HepG2 (cell line): ENCODE measurements at regions not wholly inside any gene's neighbourhood (a gene's known extent, or its start where the extent isn't known, plus 50 kb on each side); places are given as distances from the start of the nearest gene placed in this dataset.

Experiments used
- ATAC-seq: fragments of 200-7000 bp; cut with Tn5 transposase; 3 replicates; pipeline ENCODE4 v1.9.1; 2020; ENCODE audit warnings: mild to moderate bottlenecking, moderate library complexity
- BruUV-seq: library from RNA; stranded (reverse); fragments of 400-500 nt; replicated peaks from 2 replicates; lab custom pipeline; 2021; lab: Mats Ljungman, UMichigan
- CTCF ChIA-PET: fragments of 300-600 bp; formaldehyde crosslinking; extraction: SDS; loops from one replicate; lab custom pipeline; 2021; ENCODE audit warnings: low total read pairs, inconsistent platforms, low intra/inter-chr PET ratio; lab: Yijun Ruan, JAX
- POLR2A ChIA-PET: fragments of 350-600 bp; sonication (Branson Sonifier 250); formaldehyde crosslinking; loops from one replicate; lab custom pipeline; 2020; ENCODE audit warnings: antibody characterized with exemption, inconsistent platforms; lab: Yijun Ruan, JAX
- DNase-seq: peaks from one replicate; pipeline ENCODE4 v3.0.0-alpha.2; 2015; ENCODE audit warnings: low spot score
- FAIRE-seq: peaks from 3 replicates; lab custom pipeline; 2011; peaks lifted over from hg19 to GRCh38; lab: Jason Lieb, UNC
- H2AFZ ChIP-seq: one replicate; pipeline ENCODE4 v1.6.1; 2011; ENCODE audit warnings: low read length, inconsistent platforms
- H3K27ac ChIP-seq: fragments of 300-600 bp; 3 replicates; pipeline ENCODE4 v1.8.0; 2011; ENCODE audit warnings: mixed run types, mild to moderate bottlenecking, mixed read lengths, low read length, inconsistent platforms; ENCODE audit not compliant: insufficient read depth; ENCODE audit errors: extremely low read length
- H3K27me3 ChIP-seq, 2 experiments: fragments of 200-600 bp in 1 of 2; 2 replicates in 1 of 2; 3 replicates in 1 of 2; pipeline versions ENCODE4 v1.6.0 to v1.8.0; 2011; ENCODE audit warnings: low read length in 2 of 2, mild to moderate bottlenecking in 2 of 2, moderate library complexity in 2 of 2, inconsistent platforms in 1 of 2; ENCODE audit not compliant: insufficient read depth in 2 of 2, control insufficient read depth in 1 of 2
- H3K36me3 ChIP-seq, 2 experiments: fragments of 200-600 bp in 1 of 2; replicated peaks in 1 of 2; 2 replicates in 1 of 2; 3 replicates in 1 of 2; pipeline versions ENCODE4 v1.5.1 to v1.8.0; 2011; ENCODE audit warnings: low read length in 2 of 2, inconsistent platforms in 1 of 2; ENCODE audit not compliant: insufficient read depth in 2 of 2, control insufficient read depth in 1 of 2
- H3K4me1 ChIP-seq: 2 replicates; pipeline ENCODE4 v1.5.1; 2012; ENCODE audit warnings: low read length, inconsistent platforms; ENCODE audit not compliant: insufficient read depth
- H3K4me2 ChIP-seq: 2 replicates; pipeline ENCODE4 v1.6.0; 2011; ENCODE audit warnings: low read depth, low read length, inconsistent platforms
- H3K4me3 ChIP-seq, 3 experiments: fragments of 200-600 bp in 1 of 3; sonication (generic), shearing (Covaris generic) in 1 of 3; replicated peaks in 1 of 3; 2 replicates each; pipeline ENCODE4 v1.5.1; 2011 to 2016; ENCODE audit warnings: low read length in 3 of 3, inconsistent platforms in 2 of 3, low read depth in 2 of 3, mild to moderate bottlenecking in 2 of 3, control low read depth in 1 of 3, mixed read lengths in 1 of 3; ENCODE audit not compliant: insufficient read depth in 1 of 3
- H3K79me2 ChIP-seq: one replicate; pipeline ENCODE4 v1.6.1; 2011; ENCODE audit warnings: low read length, inconsistent platforms; ENCODE audit not compliant: insufficient read depth
- H3K9ac ChIP-seq: 2 replicates; pipeline ENCODE4 v1.6.0; 2011; ENCODE audit warnings: mild to moderate bottlenecking, low read depth, low read length, inconsistent platforms; ENCODE audit not compliant: insufficient read depth
- H3K9me3 ChIP-seq: 2 replicates; pipeline ENCODE4 v1.5.1; 2012; ENCODE audit warnings: mild to moderate bottlenecking, low read length
- H4K20me1 ChIP-seq: 2 replicates; pipeline ENCODE4 v1.6.0; 2011; ENCODE audit warnings: inconsistent platforms, mild to moderate bottlenecking, low read length, moderate library complexity; ENCODE audit not compliant: insufficient read depth
- CBFB ChIP-seq: sonication (generic); formaldehyde crosslinking; IDR thresholded peaks from 2 replicates; pipeline ENCODE4 v1.4.0; 2020; ENCODE audit warnings: missing genetic modification reagents
- ELF4 ChIP-seq: sonication (generic); formaldehyde crosslinking; IDR thresholded peaks from 2 replicates; pipeline ENCODE4 v1.5.0; 2020; ENCODE audit warnings: missing genetic modification reagents, mild to moderate bottlenecking, moderate library complexity, borderline replicate concordance
- HNRNPK ChIP-seq: fragments of 200-400 bp; formaldehyde crosslinking; IDR thresholded peaks from 2 replicates; pipeline ENCODE4 v1.6.1; 2018; ENCODE audit warnings: low read length, low read depth, moderate library complexity, mild to moderate bottlenecking; ENCODE audit not compliant: poor library complexity, severe bottlenecking
- PAF1 ChIP-seq: IDR thresholded peaks from 2 replicates; pipeline ENCODE4 v1.6.1; 2016; ENCODE audit warnings: missing genetic modification reagents, missing compliant biosample characterization
- TEAD2 ChIP-seq: sonication (generic); formaldehyde crosslinking; IDR thresholded peaks from 2 replicates; pipeline ENCODE4 v1.9.0; 2021; ENCODE audit warnings: missing genetic modification reagents
- ZNF121 ChIP-seq: sonication (generic); formaldehyde crosslinking; IDR thresholded peaks from 2 replicates; pipeline ENCODE4 v1.5.0; 2020; ENCODE audit warnings: mild to moderate bottlenecking, missing genetic modification reagents
- ZSCAN30 ChIP-seq: sonication (generic); formaldehyde crosslinking; IDR thresholded peaks from 2 replicates; pipeline ENCODE4 v1.5.0; 2020; ENCODE audit warnings: mild to moderate bottlenecking, missing genetic modification reagents
- WGBS: methylation state at CpG from one replicate; pipeline ENCODE4 v1.1.6; 2017; ENCODE audit warnings: low lambda C conversion rate; 5-methylcytosine and 5-hydroxymethylcytosine counted together
- in situ Hi-C: cut with HindIII; loops from 2 replicates; pipeline ENCODE4 v1.10.0; 2017; ENCODE audit warnings: low pct_unique_long_range_greater_than_20kb; ENCODE audit not compliant: extremely low pct_ligation_motif_present
- intact Hi-C: fragments of 100-400 bp; cut with micrococcal nuclease; formaldehyde crosslinking; loops from one replicate; pipeline ENCODE4 v1.10.0; 2022; ENCODE audit not compliant: unreplicated experiment
- TF ChIP-seq, protein P1 (sequence below): IDR thresholded peaks from 2 replicates; pipeline ENCODE4 v1.6.1; 2016; ENCODE audit warnings: control low read depth

DNA sequence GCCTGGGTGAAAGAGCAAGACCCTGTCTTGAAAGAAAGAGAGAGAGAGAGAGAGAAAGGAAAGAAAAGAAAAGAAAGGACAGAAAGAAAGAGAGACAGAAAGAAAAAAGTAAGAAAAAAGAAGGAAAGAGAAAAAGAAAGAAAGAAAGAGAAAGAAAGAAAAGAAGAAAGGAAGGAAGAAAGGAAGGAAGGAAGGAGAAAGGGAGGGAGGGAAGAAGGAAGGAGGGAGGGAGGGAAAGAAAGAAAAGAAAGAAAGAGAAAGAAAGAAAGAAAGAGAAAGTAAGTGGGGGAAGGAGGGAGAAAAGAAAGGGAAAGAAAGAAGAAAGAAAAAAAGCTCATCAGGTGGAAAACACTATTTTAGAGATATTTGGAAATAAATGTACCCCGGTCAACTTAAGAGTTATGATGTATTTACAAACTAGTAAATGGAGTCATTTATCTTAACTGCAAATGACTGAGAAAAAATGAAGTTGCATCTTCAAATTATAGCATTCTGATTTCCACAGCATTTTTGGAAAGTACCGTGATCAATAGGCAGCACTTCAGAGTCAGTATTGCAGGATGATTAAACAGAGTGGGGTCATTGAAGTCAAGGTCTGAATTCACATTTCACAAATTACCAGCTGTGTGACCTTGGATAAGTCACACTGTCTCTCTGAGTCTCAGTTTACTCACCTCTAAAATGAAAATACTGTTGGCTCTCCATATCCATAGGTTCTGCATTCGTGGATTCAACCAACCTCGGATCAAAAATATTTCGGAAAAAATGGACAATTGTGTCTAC, 64.1 kb upstream of the SMAD1 start:
- no TSS peak for BruUV-seq
- intact Hi-C loops = loop anchor here (10.0 kb wide), 1 partner anchor 137 kb away; no protein-coding TSS in a partner anchor
- H3K79me2 ChIP-seq = no peaks in the 10 kb centered on the region
- CTCF ChIA-PET = no interaction called here
- no peak for DNase-seq
- 57% methylated on average over 5 of the region's 5 CpGs for WGBS
- TF ChIP-seq ELF4 (CRISPR knock-in tag) (no peak), HNRNPK (peak; percentile 10), ZNF121 (CRISPR knock-in tag) (no peak)
- TF ChIP-seq, all 625 proteins: peak for 1
- Histone ChIP-seq H3K9me3 (no peaks in the 10 kb centered on the region), H3K9ac (no peak overlapping the region), H3K27ac (no peak overlapping the region), H3K4me2 (no peak overlapping the region), H4K20me1 (no peaks in the 10 kb centered on the region; the same call in 1 of the 2 replicates), H3K4me1 (peaks cover 9% of the 10 kb centered on the region), H2AFZ (no peak overlapping the region), H3K4me3 (no peak overlapping the region), H3K27me3 (no peaks in the 10 kb centered on the region), H3K36me3 (no peaks in the 10 kb centered on the region)
- FAIRE-seq = no peak
- no peak for ATAC-seq
- POLR2A ChIA-PET = no interaction called here
- in situ Hi-C loops = no loop called here

DNA sequence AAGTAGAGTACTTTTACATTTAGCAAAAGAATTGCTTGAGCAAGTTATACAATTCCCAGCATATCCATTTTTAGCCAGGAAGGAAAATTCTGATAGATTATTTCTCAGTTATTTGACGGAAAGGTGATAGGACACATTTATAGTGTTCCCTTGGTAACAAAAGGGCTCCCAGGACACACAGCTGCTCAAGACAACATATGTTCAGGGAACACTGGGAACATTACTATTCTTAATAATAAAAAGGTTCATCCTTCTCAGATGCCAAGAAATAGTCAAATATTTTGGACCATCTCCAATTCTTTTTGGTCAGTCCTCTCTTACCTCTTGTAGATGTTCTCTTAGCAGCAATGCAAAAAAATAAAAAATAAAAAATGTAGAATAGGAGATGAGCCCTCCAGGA, 66.8 kb upstream of the SMAD1 start:
- intact Hi-C loops = loop anchor here (10.0 kb wide), 1 partner anchor 140 kb away; no protein-coding TSS in a partner anchor
- ChIA-PET POLR2A (no interaction called here), CTCF (no interaction called here)
- Histone ChIP-seq H3K4me1 (no peaks in the 10 kb centered on the region), H2AFZ (no peak overlapping the region), H3K9me3 (no peaks in the 10 kb centered on the region), H3K9ac (no peak overlapping the region), H3K4me3 (no peak overlapping the region), H3K36me3 (no peaks in the 10 kb centered on the region), H3K27ac (no peak overlapping the region), H4K20me1 (no peaks in the 10 kb centered on the region; the same call in 1 of the 2 replicates), H3K27me3 (peaks cover 0 to 2% of the 10 kb centered on the region in 2 experiments; a peak in 2 of 5 replicates), H3K4me2 (no peak overlapping the region), H3K79me2 (no peaks in the 10 kb centered on the region)
- DNase-seq (no peak), FAIRE-seq (no peak), ATAC-seq (no peak)
- in situ Hi-C loops = no loop called here
- BruUV-seq = no TSS peak
- WGBS = 70% methylated on average over 1 of the region's 1 CpG
- TF ChIP-seq PAF1 (CRISPR knock-in tag) = no peak
- no peak for TF ChIP-seq ZSCAN30 (CRISPR knock-in tag)
- no peak for TF ChIP-seq CBFB (CRISPR knock-in tag)
- TF ChIP-seq, protein P1, sequence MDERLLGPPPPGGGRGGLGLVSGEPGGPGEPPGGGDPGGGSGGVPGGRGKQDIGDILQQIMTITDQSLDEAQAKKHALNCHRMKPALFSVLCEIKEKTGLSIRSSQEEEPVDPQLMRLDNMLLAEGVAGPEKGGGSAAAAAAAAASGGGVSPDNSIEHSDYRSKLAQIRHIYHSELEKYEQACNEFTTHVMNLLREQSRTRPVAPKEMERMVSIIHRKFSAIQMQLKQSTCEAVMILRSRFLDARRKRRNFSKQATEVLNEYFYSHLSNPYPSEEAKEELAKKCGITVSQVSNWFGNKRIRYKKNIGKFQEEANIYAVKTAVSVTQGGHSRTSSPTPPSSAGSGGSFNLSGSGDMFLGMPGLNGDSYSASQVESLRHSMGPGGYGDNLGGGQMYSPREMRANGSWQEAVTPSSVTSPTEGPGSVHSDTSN (CRISPR knock-in tag) = no peak
- TF ChIP-seq TEAD2 (CRISPR knock-in tag) = no peak
